Esophagus (tissue), 2 donors: ENCODE measurements at regions not wholly inside any gene's neighbourhood (a gene's known extent, or its start where the extent isn't known, plus 50 kb on each side); places are given as distances from the start of the nearest gene placed in this dataset.
"Not testable (repeated sequence)": the region's sequence is repeated elsewhere in the genome, so short reads cannot be mapped to it uniquely, and the experiment has no call there.

ENCODE experiments used
- H3K27ac ChIP-seq, 2 donors: one replicate each; pipeline ENCODE4 v1.5.1; 2013; ENCODE audit warnings: low read depth in 2 of 2, mild to moderate bottlenecking in 2 of 2, inconsistent platforms in 1 of 2, low read length in 1 of 2, moderate library complexity in 1 of 2
- H3K27me3 ChIP-seq, 2 donors: one replicate each; pipeline ENCODE4 v1.6.1; 2013; ENCODE audit warnings: low read length in 2 of 2, control low read depth in 1 of 2, mild to moderate bottlenecking in 1 of 2; ENCODE audit not compliant: insufficient read depth in 2 of 2, control insufficient read depth in 1 of 2
- H3K36me3 ChIP-seq, 2 donors: one replicate each; pipeline ENCODE4 v1.6.1; 2013; ENCODE audit warnings: low read length in 1 of 2; ENCODE audit not compliant: control insufficient read depth in 2 of 2, insufficient read depth in 2 of 2
- H3K4me1 ChIP-seq, 2 donors: one replicate each; pipeline ENCODE4 v1.6.1; 2013; ENCODE audit warnings: low read length in 1 of 2; ENCODE audit not compliant: control insufficient read depth in 2 of 2, insufficient read depth in 2 of 2
- H3K4me3 ChIP-seq, 2 donors: one replicate each; pipeline ENCODE4 v1.5.1; 2013; ENCODE audit warnings: low read length in 2 of 2, mild to moderate bottlenecking in 2 of 2, low read depth in 1 of 2, moderate library complexity in 1 of 2
- H3K9me3 ChIP-seq, 2 donors: one replicate each; pipeline ENCODE4 v1.6.1; 2013; ENCODE audit warnings: mild to moderate bottlenecking in 2 of 2, low read depth in 1 of 2, low read length in 1 of 2, moderate library complexity in 1 of 2; ENCODE audit not compliant: control insufficient read depth in 2 of 2, insufficient read depth in 1 of 2
- WGBS, 2 donors: extraction: QIAGEN DNeasy Blood & Tissue Kit; methylation state at CpG; one replicate each; pipeline ENCODE4 v1.1.7; 2013; 5-methylcytosine and 5-hydroxymethylcytosine counted together
- donor health status: healthy with polysubstance abuse.
- donor health status: Bipolar disorder and iron deficiency.

- no peak overlapping the region for H3K4me3 ChIP-seq
- no peaks in the 10 kb centered on the region for H3K9me3 ChIP-seq
- H3K4me1 ChIP-seq, result no peaks in the 10 kb centered on the region
- no peaks in the 10 kb centered on the region for H3K36me3 ChIP-seq
- no peaks in the 10 kb centered on the region for H3K27me3 ChIP-seq
- WGBS, 2 donors, result 2% methylated on average over 4 of the region's 4 CpGs
- H3K27ac ChIP-seq, result no peak overlapping the region
Observed at GRCh38 chr1:193406901-193407300, 220.5 kb upstream of the B3GALT2 start.

- Histone ChIP-seq H3K36me3 (no peaks in the 10 kb centered on the region), H3K27ac (no peak overlapping the region), H3K9me3 (no peaks in the 10 kb centered on the region), H3K4me1 (no peaks in the 10 kb centered on the region), H3K4me3 (no peak overlapping the region), H3K27me3 (no peaks in the 10 kb centered on the region)
- 98 to 99% methylated on average over 2 of the region's 2 CpGs for WGBS, 2 donors
Observed at GRCh38 chr1:193404236-193404635, 217.8 kb upstream of the B3GALT2 start.

- Histone ChIP-seq H3K36me3 (no peaks in the 10 kb centered on the region), H3K9me3 (no peaks in the 10 kb centered on the region), H3K4me3 (no peak overlapping the region), H3K27ac (no peak overlapping the region), H3K4me1 (no peaks in the 10 kb centered on the region), H3K27me3 (no peaks in the 10 kb centered on the region)
- WGBS, 2 donors, result 50 to 59% methylated on average over 2 of the region's 2 CpGs
Observed at GRCh38 chr1:193402977-193403376, 216.6 kb upstream of the B3GALT2 start.

- Histone ChIP-seq H3K4me1 (no peaks in the 10 kb centered on the region), H3K9me3 (no peaks in the 10 kb centered on the region), H3K27ac (no peak overlapping the region), H3K27me3 (no peaks in the 10 kb centered on the region), H3K4me3 (no peak overlapping the region), H3K36me3 (no peaks in the 10 kb centered on the region)
- 77 to 88% methylated on average over 4 of the region's 4 CpGs for WGBS, 2 donors
Observed at GRCh38 chr1:193402037-193402436, 215.6 kb upstream of the B3GALT2 start.

- H3K36me3 ChIP-seq, result no peaks in the 10 kb centered on the region
- no peaks in the 10 kb centered on the region for H3K4me1 ChIP-seq
- H3K27me3 ChIP-seq, result no peaks in the 10 kb centered on the region
- no peak overlapping the region for H3K27ac ChIP-seq
- H3K9me3 ChIP-seq, result no peaks in the 10 kb centered on the region
- no peak overlapping the region for H3K4me3 ChIP-seq
- WGBS, 2 donors, result 54 to 64% methylated on average over 1 of the region's 1 CpG
Observed at GRCh38 chr1:193394336-193394735, 207.9 kb upstream of the B3GALT2 start.

- 74 to 82% methylated on average over 1 of the region's 1 CpG for WGBS, 2 donors
- Histone ChIP-seq H3K4me3 (no peak overlapping the region), H3K27ac (no peak overlapping the region), H3K4me1 (no peaks in the 10 kb centered on the region), H3K36me3 (no peaks in the 10 kb centered on the region), H3K27me3 (no peaks in the 10 kb centered on the region), H3K9me3 (no peaks in the 10 kb centered on the region)
Observed at GRCh38 chr1:193392686-193393085, 206.3 kb upstream of the B3GALT2 start.

GRCh38 chr1:193388683-193389082 is 202.3 kb upstream of the B3GALT2 start:
- H3K9me3 ChIP-seq, result no peaks in the 10 kb centered on the region
- no peak overlapping the region for H3K27ac ChIP-seq
- no peak overlapping the region for H3K4me3 ChIP-seq
- WGBS, 2 donors, result 95 to 96% methylated on average over 5 of the region's 5 CpGs
- H3K27me3 ChIP-seq, result no peaks in the 10 kb centered on the region
- H3K4me1 ChIP-seq, result no peaks in the 10 kb centered on the region
- no peaks in the 10 kb centered on the region for H3K36me3 ChIP-seq

- WGBS, 2 donors, result 90 to 93% methylated on average over 4 of the region's 4 CpGs
- H3K36me3 ChIP-seq, result no peaks in the 10 kb centered on the region
- no peak overlapping the region for H3K27ac ChIP-seq
- no peaks in the 10 kb centered on the region for H3K9me3 ChIP-seq
- H3K27me3 ChIP-seq, result no peaks in the 10 kb centered on the region
- H3K4me3 ChIP-seq, result no peak overlapping the region
- no peaks in the 10 kb centered on the region for H3K4me1 ChIP-seq
Observed at GRCh38 chr1:193388165-193388564, 201.8 kb upstream of the B3GALT2 start.

- H3K4me1 ChIP-seq, result no peaks in the 10 kb centered on the region
- no peak overlapping the region for H3K4me3 ChIP-seq
- H3K27ac ChIP-seq, result no peak overlapping the region
Observed at GRCh38 chr1:193387406-193387805, 201.0 kb upstream of the B3GALT2 start.

GRCh38 chr1:193378451-193378850 is 192.0 kb upstream of the B3GALT2 start:
- H3K9me3 ChIP-seq, H3K36me3 ChIP-seq, H3K27ac ChIP-seq, H3K4me3 ChIP-seq, H3K27me3 ChIP-seq, H3K4me1 ChIP-seq: not testable (repeated sequence)
- 83 to 84% methylated on average over 2 of the region's 2 CpGs for WGBS, 2 donors

More at GRCh38 chr1:193387406-193387805, 201.0 kb upstream of the B3GALT2 start:
- Histone ChIP-seq H3K27me3 (no peaks in the 10 kb centered on the region), H3K9me3 (no peaks in the 10 kb centered on the region), H3K36me3 (no peaks in the 10 kb centered on the region)
